ENCODE measurements at regions not wholly inside any gene's neighbourhood (a gene's known extent, or its start where the extent isn't known, plus 50 kb on each side); places are given as distances from the start of the nearest gene placed in this dataset.

GRCh38 chr13:63092456-63092855 lies 1676.8 kb upstream of the PCDH20 start:
- in situ Hi-C loops (cut with MboI) (no loop called here), intact Hi-C loops (cut with micrococcal nuclease; ENCODE audit: unreplicated experiment) (no loop called here)
- Histone ChIP-seq H4K20me1 (ENCODE audit: control insufficient read depth, insufficient read depth) (no peaks in the 10 kb centered on the region), H3K4me2 (ENCODE audit: control insufficient read depth, insufficient read depth) (no peak overlapping the region), H3K9ac (ENCODE audit: control insufficient read depth, insufficient read depth, low read length) (no peak overlapping the region), H3K79me2 (ENCODE audit: control insufficient read depth, insufficient read depth, low read length) (no peaks in the 10 kb centered on the region), H3K27me3 (replicated peaks in 1 of 2; ENCODE audit: control insufficient read depth in 2 of 2, insufficient read depth in 2 of 2, low read length in 1 of 2) (no peaks in the 10 kb centered on the region), H3K4me1 (ENCODE audit: control insufficient read depth, insufficient read depth, low read length) (no peaks in the 10 kb centered on the region), H3K36me3 (ENCODE audit: control insufficient read depth in 2 of 2, insufficient read depth in 2 of 2, low read length in 1 of 2) (no peaks in the 10 kb centered on the region), H3K4me3 (no peak overlapping the region), H3K9me3 (replicated peaks; ENCODE audit: control insufficient read depth, insufficient read depth, low read length) (no peaks in the 10 kb centered on the region), H2AFZ (ENCODE audit: control insufficient read depth, low read depth, low read length) (no peak overlapping the region), H3K27ac (ENCODE audit: control insufficient read depth, insufficient read depth) (no peak overlapping the region)
- POLR2A ChIA-PET = no interaction called here
- FAIRE-seq = no peak
- DNase-seq (ENCODE audit: low read depth, low spot score) = no peak
- no TSS peak for BruUV-seq (replicated peaks)
- SMC1A ChIA-PET (ENCODE audit: uncharacterized antibody, unreplicated experiment) = no interaction called here
- CTCF ChIA-PET = no interaction called here
- RAD21 ChIA-PET (ENCODE audit: unreplicated experiment) = no interaction called here
- WGBS (ENCODE audit: insufficient coverage, insufficient replicate concordance, low lambda C conversion rate, missing lambda C conversion rate) = 100% methylated on average over 1 of the region's 1 CpG
- TF ChIP-seq, protein P1, sequence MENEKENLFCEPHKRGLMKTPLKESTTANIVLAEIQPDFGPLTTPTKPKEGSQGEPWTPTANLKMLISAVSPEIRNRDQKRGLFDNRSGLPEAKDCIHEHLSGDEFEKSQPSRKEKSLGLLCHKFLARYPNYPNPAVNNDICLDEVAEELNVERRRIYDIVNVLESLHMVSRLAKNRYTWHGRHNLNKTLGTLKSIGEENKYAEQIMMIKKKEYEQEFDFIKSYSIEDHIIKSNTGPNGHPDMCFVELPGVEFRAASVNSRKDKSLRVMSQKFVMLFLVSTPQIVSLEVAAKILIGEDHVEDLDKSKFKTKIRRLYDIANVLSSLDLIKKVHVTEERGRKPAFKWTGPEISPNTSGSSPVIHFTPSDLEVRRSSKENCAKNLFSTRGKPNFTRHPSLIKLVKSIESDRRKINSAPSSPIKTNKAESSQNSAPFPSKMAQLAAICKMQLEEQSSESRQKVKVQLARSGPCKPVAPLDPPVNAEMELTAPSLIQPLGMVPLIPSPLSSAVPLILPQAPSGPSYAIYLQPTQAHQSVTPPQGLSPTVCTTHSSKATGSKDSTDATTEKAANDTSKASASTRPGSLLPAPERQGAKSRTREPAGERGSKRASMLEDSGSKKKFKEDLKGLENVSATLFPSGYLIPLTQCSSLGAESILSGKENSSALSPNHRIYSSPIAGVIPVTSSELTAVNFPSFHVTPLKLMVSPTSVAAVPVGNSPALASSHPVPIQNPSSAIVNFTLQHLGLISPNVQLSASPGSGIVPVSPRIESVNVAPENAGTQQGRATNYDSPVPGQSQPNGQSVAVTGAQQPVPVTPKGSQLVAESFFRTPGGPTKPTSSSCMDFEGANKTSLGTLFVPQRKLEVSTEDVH (IDR thresholded peaks at IDR 0.05; ENCODE audit: low read depth, partially characterized antibody) = no peak
- TF ChIP-seq NR2C1 (IDR thresholded peaks at IDR 0.05) = no peak
- no peak for TF ChIP-seq ATF7 (IDR thresholded peaks at IDR 0.05; ENCODE audit: low read depth)
- TF ChIP-seq RCOR1 (conservative IDR thresholded peaks at IDR 0.05; ENCODE audit: low read depth, low read length) = no peak
- no peak for TF ChIP-seq GABPA (IDR thresholded peaks at IDR 0.05; ENCODE audit: low read depth)
- TF ChIP-seq IKZF1 (conservative IDR thresholded peaks at IDR 0.05) = no peak
- no peak for TF ChIP-seq STAT1 (conservative IDR thresholded peaks at IDR 0.05)
- TF ChIP-seq, protein P2, sequence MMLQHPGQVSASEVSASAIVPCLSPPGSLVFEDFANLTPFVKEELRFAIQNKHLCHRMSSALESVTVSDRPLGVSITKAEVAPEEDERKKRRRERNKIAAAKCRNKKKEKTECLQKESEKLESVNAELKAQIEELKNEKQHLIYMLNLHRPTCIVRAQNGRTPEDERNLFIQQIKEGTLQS (IDR thresholded peaks at IDR 0.05; ENCODE audit: borderline replicate concordance, extremely low read depth, low read depth, low read length) = no peak
- no peak for TF ChIP-seq HDAC6 (IDR thresholded peaks at IDR 0.05; ENCODE audit: unreplicated experiment)
- no peak for TF ChIP-seq SREBF1 (IDR thresholded peaks at IDR 0.05; ENCODE audit: low read length)
- ATAC-seq = no peak
